ENCODE measurements at regions not wholly inside any gene's neighbourhood (a gene's known extent, or its start where the extent isn't known, plus 50 kb on each side); places are given as distances from the start of the nearest gene placed in this dataset.

DNA sequence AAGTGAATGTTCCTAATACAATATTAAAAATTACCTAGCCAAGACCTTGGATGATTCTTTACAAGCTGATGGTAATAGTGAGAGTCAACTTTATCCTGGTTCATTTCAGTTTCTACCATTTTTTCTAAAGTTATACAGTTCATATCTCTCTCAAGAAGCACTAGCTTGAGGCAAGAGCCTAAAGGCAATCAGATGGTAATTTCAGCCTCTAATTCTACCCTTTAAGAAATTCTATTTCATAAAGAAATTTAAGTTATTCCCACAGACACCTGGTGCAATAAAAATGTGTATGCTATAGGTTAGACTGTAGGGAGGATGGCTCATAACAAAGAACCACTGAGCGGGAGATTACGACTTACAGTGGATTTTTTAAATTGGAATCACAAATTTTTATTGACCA, 984.2 kb upstream of the ADGRL3 start:
- DNase-seq = no peak

DNA sequence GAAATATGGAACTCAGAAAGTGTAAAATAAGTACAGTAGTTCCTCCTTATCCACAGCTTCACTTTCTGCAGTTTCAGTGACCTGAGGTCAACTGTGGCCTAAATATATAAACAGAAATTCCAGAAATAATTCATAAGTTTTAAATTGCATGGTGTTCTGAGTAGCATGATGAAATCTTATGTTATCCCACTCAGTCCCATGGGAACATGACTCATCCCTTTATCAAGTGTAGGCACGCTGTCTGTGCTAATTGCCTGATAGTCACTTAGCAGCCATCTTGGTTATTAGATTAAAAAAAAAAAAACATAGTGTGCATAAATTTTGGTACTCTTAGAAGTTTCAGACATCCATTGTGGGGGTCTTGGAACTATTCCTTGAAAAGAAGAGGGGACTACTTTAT, 983.4 kb upstream of the ADGRL3 start:
- no peak for DNase-seq

DNA sequence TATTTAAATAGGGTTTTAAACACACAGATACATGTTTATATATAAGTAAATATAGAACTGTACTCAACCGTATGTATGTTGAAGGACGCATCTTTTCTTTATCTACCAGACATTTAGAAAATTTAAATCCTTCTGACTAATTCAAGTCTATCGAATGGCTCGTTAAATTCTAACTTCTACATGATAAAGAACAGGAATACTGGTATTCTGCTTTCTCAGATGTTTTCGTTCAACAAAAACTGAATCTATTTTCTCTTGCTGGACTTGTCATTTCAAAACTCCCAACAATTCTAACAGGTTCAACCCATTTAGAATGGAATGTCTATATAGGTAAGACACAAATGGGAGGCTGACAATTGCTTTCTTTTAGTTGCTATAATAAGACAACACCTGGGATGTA, 978.3 kb upstream of the ADGRL3 start:
- no peak for DNase-seq

DNA sequence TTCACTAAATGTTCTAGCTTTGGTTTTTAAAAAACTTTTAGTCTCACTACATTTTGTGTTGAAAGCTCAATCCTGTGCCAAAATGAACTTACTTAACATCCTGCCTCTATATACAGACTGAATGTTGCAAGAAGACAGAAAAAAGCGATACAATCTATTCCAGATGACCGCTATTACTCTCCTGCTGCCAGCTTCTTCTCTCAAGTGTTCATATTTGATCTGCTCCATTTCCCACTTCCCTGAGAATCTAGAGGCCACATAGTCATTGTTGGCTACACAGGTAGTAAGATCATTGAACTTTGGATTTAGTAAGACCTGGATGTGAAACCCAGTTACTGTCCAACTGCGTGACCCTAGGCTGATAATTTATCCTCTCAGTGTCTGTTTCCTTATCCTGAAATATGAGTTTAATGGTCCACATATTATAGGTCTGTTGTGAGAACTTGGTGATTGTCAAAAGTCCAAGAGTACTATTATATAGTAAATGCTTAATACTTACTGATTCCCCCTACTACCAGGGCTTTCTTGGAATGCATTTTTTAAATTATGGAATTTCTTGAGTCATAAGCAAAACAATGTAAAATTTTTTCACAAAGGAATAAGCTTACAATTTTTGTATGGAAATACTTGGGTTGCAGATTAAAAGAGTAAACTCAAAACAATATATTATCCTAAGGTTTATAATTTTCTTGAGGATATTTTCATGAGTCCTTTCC, 976.8 kb upstream of the ADGRL3 start:
- DNase-seq = no peak

DNA sequence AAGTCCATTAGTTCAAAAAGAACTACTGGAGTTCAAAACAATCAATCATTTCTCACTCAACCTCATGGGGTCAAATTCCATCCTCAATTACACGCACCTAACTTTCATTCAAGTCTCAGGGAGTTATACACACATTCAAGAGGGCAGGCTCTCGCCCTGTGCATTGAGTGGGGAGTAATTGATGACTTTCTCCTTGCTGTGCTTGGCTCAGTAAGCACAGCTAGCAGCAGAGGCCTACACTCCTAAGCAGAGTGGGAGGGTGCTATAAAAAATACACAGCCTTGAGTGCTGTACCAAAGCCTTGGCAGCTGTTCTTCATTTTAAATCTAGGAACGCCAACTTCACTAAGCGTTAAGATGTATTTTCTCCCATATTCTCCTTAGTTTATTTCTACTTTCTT, 958.3 kb upstream of the ADGRL3 start:
- DNase-seq = no peak

DNA sequence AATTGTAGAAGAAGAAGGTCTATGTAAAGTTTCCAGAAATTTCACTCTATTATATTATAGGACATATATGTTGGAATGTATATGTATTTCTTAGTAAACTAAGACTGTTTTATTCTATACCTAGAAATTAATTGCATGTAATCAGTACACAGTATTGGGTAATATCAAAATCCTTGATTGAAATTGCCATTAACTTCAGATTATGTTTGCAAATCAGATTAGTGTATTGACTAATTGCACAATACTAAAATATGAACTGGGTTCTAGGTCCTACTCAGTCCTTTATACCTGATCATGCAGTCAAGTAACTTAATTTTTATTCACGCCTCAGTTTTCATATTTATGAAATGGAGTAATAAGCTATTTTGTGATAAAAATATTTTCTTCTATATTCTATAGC, 950.3 kb upstream of the ADGRL3 start:
- no peak for DNase-seq

DNA sequence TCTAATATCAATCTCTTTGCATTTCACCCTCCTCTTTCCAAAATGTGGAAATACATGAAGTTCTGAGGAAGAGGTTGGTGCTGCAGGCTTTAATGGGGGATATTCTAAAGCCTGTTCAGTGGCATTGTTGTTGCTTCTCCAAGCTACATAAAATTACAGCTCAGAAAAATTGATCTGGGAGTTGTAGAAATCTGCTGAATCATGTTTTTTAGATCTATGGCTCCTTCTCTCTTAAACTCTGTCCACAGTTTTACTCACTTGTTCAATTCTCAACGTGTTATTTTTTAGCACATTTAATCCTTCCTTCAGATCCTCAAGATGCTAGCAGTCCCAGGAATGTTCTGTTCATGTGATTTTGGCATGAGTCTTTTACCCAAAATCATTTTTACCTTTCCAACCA, 949.5 kb upstream of the ADGRL3 start:
- no peak for DNase-seq

DNA sequence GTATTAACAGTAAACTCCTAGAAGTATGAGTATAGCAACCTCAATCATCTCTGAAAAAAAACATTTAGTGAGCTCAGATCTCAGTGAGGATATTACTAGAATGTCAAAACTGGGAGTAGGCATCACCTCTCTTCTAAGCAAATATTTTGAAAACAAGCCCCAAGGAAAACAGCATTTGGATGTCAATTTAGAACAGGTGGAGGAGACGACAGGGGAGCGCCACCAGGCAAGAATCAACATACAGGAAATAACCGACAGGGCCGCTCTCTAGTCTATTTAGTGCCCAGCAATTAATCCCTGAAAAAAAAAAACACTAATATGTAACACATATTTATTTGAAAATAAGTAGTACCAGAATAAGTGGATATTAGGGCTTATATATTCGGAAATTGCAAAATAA, 940.3 kb upstream of the ADGRL3 start:
- DNase-seq = no peak

DNA sequence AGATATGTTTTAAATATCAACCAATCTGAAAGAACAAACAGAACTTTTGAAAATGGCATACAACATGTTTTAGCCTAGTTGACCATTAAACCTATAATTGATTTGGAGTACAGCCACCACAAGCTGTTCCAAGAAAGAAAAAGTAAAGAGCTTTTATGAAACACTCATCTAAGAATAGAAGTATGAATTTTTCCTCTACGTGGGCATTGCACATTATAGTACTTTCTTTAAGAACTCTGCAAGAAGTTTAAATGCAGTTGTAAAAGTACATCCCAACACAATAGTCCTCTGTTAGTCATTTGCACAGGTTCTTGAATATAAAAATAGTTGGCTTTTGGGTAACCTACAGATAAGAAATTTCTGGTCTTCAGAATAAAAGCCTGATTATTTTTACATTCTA, 933.6 kb upstream of the ADGRL3 start:
- no peak for DNase-seq

DNA sequence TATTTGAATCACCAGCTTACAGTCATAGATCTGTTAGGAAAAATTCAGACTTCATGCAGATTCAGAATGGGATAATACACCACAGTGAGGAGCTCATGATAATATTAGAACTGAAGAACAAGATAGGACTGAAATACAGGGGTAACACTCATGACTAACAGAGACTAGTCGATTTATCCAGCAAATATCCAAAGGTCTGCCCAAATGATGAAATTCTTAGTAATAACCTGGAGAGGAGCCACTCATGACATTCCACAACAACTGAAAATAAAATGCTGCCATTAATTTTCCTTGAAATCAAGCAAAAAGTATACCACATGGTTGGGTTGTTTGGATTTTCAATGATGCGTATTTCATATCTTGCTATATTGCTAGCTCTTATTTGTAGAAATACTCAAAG, 903.7 kb upstream of the ADGRL3 start:
- DNase-seq = no peak

DNA sequence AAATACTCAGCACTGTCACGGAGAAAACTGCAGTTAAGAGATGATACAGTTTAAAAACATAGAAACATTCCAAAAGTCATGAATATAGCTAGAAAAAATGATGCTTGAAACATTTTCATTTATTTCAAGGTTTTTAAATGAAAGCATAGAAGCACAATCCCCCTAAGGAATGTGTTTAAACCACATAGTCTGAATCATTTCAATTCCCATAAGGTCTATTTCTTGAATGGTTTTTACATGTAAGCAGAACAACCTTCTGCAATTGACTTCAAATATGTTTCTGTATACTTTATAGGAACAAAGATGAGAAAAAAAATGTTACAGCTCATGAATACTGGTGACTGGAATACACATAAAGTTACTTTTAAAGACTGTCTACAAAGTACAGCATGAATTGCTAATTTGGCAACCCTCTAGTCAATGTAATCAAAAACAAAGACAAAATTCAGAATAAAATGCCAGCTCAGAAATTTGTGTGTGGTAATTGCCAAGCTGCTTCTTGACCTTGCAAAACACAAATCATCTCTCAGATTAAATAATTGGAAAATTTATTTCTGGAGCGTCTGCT, 886.4 kb upstream of the ADGRL3 start:
- no peak for DNase-seq

DNA sequence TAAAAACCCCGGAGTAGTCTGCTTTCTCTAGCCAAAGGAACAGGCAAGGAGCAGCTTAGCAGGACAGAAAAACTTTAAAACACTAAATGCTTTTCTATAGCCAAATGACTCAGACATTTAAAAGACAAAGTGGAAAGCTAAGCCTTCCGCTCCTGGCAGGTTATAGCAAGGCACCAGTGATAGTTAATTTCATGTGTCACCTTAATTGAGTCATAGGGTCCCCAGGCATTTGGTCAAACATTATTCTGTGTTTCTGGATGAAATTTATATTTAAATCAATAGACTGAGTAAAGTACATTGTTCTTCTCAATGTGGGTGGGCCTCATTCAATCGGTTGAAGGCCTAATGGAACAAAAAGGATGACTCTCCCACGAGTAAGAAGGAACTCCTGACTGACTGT, 885.7 kb upstream of the ADGRL3 start:
- DNase-seq = no peak

DNA sequence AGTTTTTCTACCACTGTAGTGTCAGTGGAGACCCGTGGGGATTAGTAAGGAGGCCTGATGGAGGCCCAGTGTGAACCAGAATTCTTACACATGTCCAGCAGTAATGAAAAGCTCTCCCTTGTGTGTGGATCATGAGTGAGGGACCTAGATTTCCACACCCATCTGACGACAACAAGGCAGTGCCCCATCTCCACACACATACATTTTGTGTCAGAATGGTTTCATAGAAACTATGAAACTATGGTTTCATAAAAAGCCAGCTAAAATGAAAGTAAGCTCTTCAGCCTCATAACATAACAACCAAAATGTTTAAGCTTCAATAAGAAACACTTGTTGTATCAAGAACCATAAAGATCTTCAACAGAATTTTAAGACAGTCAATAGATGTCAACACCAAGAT, 884.5 kb upstream of the ADGRL3 start:
- DNase-seq = no peak

DNA sequence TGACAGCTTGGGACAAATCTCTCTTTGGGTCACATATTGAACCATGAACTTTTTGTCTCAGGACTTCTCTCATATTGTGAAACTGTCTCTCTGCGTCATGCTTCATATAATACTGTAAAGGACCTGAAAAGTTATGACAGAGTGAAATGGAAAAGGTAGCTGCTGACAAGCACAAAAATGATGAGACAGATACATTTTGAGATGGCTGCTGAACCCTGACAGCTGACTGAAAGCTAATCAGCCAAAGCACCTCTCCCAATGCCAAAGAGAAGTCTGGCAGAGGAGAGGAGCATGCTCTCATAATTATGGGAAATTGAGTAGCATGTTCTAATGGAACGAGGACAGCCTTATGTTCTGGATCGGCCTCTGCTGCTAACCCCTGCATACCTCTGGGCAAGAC, 873.4 kb upstream of the ADGRL3 start:
- no peak for DNase-seq

DNA sequence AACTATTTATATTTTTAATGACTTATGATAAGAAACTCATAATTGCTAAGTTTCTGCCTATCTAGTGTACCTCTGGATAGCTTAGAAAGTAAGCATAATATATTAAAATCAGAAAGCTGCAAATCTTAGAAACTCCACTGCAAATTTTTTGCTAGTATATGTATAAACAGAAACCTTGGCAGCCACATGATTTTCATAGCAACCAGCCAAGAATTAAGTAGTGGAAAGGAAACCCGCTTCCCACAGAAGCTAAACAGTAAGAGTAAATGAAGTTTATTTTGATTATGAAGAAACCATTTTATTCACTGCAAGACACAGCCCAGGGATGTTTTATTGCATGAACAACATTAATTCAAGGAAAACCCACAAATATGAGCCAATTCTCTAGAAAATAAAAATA, 872.5 kb upstream of the ADGRL3 start:
- DNase-seq = no peak

DNA sequence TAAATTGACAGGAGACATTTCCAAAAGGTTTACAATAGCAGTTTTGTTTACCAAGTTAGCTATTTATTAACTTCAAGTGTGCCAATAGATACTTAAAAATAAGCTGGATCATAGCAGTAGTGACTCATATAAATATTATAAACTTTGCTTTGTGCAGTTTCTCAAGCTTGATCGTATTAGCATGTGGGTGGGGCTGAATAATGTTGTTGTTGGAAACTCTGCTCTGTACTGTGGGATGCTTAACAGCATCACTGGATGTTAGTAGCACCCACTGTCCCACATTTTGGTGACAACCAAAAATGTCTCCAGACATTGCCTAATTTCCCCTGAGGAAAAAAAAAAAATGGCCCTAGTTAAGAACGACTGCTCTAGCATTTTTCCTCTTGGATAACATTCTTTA, 855.2 kb upstream of the ADGRL3 start:
- DNase-seq = no peak

DNA sequence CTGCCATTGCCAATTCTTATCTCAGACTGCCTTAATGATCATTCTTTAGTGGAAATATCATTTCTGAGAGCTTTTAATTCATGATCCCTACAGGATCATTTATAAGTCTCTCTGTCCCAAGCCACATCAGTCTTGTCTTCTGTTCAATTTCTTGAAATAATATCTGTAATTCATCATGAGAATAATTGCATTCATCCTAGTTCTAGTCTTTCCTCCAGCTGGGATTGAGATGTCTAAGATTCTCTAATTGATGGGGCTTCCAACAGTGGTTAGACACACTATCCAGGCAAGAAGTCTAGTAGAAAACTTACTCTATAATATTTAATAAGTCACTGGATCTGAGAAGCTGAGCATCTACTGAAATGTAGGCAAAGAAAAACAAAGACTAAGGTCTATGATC, 854.7 kb upstream of the ADGRL3 start:
- no peak for DNase-seq

DNA sequence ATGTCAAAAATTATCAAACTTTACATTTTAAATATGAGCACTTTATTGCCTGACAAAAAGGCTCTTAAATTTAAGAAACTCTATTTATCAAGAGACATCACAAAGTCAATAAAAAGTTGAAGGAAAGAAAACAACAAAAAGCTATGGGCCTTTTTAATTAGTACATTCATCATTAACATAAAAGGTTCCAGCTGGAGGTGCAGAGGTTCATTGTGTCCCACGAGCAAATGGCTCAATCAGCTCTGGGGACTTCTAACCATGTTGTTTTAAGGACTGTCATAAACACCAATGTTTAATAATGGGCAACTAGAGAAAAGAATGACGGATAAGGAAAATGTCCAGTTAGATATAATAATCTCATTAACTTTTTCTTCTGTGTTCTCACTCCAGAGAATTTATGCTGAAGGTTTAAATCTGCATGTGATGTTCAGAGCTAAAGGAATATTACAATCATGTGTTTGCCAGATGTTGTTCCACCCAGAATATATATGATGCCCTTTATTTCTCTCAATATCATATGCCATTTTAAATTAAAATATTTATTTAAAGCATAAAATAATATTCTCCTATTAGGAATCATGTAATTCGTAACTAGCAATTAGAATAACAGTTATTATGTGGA, 840.3 kb upstream of the ADGRL3 start:
- no peak for DNase-seq

DNA sequence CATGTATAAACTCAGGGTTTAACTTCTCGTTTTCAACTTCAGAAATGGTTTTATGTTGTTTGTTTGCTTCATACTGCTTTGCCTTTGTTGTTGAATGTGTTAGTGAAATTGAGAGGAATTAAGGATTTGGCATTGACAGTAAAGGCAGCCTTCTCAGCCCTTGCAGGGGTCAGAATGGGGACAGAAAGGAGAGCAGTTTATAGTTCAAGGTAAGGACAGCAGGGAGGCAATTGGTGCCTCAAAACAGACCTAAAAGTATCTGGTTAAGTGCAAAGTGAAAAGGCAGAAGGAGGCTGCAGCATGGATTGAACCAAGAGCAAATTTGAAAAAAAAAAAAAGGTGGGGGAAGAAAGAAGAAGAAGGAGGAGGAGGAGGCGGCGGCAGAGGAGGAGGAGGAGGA, 835.0 kb upstream of the ADGRL3 start:
- no peak for DNase-seq

DNA sequence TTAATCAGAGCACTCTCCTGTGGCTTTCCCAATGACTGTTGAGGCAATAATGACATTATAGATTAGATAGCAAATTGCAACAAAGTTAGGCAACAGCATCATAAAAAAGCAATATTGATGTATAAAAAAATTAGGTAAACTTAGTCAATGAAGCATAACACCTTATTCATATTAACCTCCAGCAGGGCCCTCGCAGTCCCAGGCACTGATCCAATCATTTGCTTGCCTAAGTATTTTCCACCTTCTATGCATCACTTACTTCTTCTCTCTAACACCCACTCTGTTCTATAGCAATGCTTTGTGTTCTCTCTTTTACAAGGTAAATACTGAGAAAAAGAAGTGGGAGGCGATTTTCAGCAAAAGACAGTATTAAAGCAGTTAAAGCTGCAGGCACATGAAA, 833.5 kb upstream of the ADGRL3 start:
- no peak for DNase-seq

DNA sequence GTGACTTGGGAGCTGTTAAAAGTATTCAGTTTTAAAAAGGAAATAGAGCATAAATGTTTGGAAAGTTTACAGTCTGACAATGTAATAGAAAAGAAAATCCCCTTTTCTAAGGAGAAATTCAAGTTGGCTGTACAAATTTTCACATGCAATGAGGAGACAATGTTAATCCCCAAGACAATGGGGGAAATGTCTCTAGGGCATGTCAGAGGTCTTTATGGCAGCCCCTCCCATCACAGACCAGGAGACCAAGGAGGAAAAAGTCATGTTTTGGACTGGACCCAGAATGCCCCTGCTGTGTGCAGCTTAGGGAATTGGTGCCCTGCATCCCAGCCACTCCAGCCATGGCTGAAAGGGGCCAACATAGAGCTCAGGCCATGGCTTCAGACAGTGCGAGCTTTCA, 831.1 kb upstream of the ADGRL3 start:
- DNase-seq = no peak

DNA sequence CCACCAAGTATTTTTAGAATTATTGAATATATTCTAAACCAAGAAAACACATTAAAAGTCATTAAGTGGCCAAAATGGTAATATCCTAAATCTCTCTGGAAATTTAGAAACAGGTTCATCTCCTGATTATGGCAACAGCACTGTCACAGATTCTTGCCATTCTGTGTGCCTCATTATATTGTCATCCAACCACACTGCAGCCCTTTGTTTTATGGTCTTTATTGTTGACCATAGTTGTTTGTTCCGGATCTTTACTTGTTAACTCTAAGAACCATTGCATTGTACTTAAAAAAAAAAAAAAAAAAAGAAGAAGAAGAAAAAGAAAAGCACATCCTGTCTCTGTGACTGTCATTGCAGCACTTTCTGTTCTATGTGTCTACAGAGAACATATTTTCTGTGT, 822.1 kb upstream of the ADGRL3 start:
- no peak for DNase-seq

DNA sequence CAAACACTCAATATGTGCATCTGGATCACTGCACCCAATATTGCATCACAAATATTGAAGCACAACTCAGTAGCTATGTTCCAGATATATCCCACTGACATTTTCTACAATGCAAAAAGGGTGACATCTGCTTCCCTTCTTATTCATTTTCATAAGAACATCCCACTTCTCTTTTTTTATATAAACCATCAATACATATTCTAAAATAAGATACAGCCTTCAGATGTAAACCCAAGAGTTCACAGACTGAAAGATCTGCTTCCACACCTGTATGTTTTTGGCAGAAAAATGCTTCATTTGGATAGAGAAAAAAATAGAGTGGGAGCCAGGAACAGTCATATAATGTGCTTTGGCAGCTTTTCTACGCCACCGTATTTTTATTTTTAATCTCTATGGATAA, 815.6 kb upstream of the ADGRL3 start:
- DNase-seq = no peak

DNA sequence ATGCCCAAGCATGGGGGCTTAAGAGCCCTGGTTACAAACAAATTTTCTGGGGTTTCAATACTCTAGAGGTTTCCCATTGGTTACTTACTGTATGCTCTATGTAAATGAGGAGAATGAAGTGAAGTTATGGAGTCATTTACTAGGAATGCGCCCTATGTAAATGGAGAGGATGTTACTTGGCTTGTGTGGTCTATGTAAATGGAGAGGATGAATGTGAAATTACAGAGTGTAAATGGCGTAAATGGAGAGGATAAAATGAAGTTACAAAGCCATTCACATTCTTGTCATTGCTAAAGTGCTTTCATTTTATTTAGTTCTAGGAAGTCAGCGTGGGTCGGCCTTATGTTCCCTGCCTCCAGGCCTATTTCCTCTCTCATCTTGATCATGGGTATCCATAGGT, 810.5 kb upstream of the ADGRL3 start:
- DNase-seq = no peak

Data from HCEC 1CT (cell line).